ENCODE measurements at regions not wholly inside any gene's neighbourhood (a gene's known extent, or its start where the extent isn't known, plus 50 kb on each side); places are given as distances from the start of the nearest gene placed in this dataset.
"Not testable (repeated sequence)": the region's sequence is repeated elsewhere in the genome, so short reads cannot be mapped to it uniquely, and the experiment has no call there.

GRCh38 chr3:154842536-154842935 is 237.6 kb upstream of the MME start:
- H3K27ac Mint-ChIP-seq = no peak overlapping the region
- H3K27me3 Mint-ChIP-seq (ENCODE audit: insufficient read depth) = no peaks in the 10 kb centered on the region
- DNase-seq = no peak
- no peak overlapping the region for H3K4me3 Mint-ChIP-seq
- no peak for TF ChIP-seq CTCF (IDR thresholded peaks at IDR 0.05)
- H3K9me3 Mint-ChIP-seq = no peaks in the 10 kb centered on the region
- H3K4me1 Mint-ChIP-seq (ENCODE audit: low read depth) = no peaks in the 10 kb centered on the region
- no peaks in the 10 kb centered on the region for H3K36me3 Mint-ChIP-seq (ENCODE audit: low read depth)

GRCh38 chr3:154835639-154836038 is 244.5 kb upstream of the MME start:
- no peaks in the 10 kb centered on the region for H3K9me3 Mint-ChIP-seq
- DNase-seq = no peak

GRCh38 chr3:154834831-154835230 is 245.3 kb upstream of the MME start:
- not testable (repeated sequence) for H3K27ac Mint-ChIP-seq; H3K36me3 Mint-ChIP-seq (ENCODE audit: low read depth); H3K4me3 Mint-ChIP-seq; H3K4me1 Mint-ChIP-seq (ENCODE audit: low read depth); H3K9me3 Mint-ChIP-seq; DNase-seq; H3K27me3 Mint-ChIP-seq (ENCODE audit: insufficient read depth)

More at GRCh38 chr3:154835639-154836038, 244.5 kb upstream of the MME start:
- TF ChIP-seq CTCF (IDR thresholded peaks at IDR 0.05) = no peak
- H3K27me3 Mint-ChIP-seq (ENCODE audit: insufficient read depth) = no peaks in the 10 kb centered on the region
- H3K4me3 Mint-ChIP-seq = no peak overlapping the region
- no peaks in the 10 kb centered on the region for H3K36me3 Mint-ChIP-seq (ENCODE audit: low read depth)
- no peak overlapping the region for H3K27ac Mint-ChIP-seq
- no peaks in the 10 kb centered on the region for H3K4me1 Mint-ChIP-seq (ENCODE audit: low read depth)

- H3K9me3 Mint-ChIP-seq = no peaks in the 10 kb centered on the region
- no peak for TF ChIP-seq CTCF (IDR thresholded peaks at IDR 0.05)
- H3K36me3 Mint-ChIP-seq (ENCODE audit: low read depth) = no peaks in the 10 kb centered on the region
- no peaks in the 10 kb centered on the region for H3K27me3 Mint-ChIP-seq (ENCODE audit: insufficient read depth)
- H3K4me3 Mint-ChIP-seq = no peak overlapping the region
- H3K27ac Mint-ChIP-seq = no peak overlapping the region
- H3K4me1 Mint-ChIP-seq (ENCODE audit: low read depth) = no peaks in the 10 kb centered on the region
- no peak for DNase-seq
Measured at GRCh38 chr3:154829929-154830328, 250.2 kb upstream of the MME start.

- TF ChIP-seq CTCF (IDR thresholded peaks at IDR 0.05) = no peak
- H3K36me3 Mint-ChIP-seq (ENCODE audit: low read depth) = no peaks in the 10 kb centered on the region
- H3K4me3 Mint-ChIP-seq = no peak overlapping the region
- no peak overlapping the region for H3K27ac Mint-ChIP-seq
- 0 out of 2 replicates have a peak, but pooled peaks cover 1% of the 10 kb centered on the region for H3K27me3 Mint-ChIP-seq (ENCODE audit: insufficient read depth)
- no peak for DNase-seq
- H3K4me1 Mint-ChIP-seq (ENCODE audit: low read depth) = no peaks in the 10 kb centered on the region
- peaks cover 6% of the 10 kb centered on the region; the same call in 1 of the 2 replicates for H3K9me3 Mint-ChIP-seq
Measured at GRCh38 chr3:154819491-154819890, 260.6 kb upstream of the MME start.

- H3K27ac Mint-ChIP-seq = no peak overlapping the region
Measured at GRCh38 chr3:154818676-154819255, 261.4 kb upstream of the MME start.

GRCh38 chr3:154810017-154810416 is 270.1 kb upstream of the MME start:
- not testable (repeated sequence) for H3K27me3 Mint-ChIP-seq (ENCODE audit: insufficient read depth); H3K36me3 Mint-ChIP-seq (ENCODE audit: low read depth); H3K9me3 Mint-ChIP-seq; H3K4me3 Mint-ChIP-seq; H3K27ac Mint-ChIP-seq; H3K4me1 Mint-ChIP-seq (ENCODE audit: low read depth); DNase-seq

More at GRCh38 chr3:154818676-154819255, 261.4 kb upstream of the MME start:
- no peak for TF ChIP-seq CTCF (IDR thresholded peaks at IDR 0.05)
- no peaks in the 10 kb centered on the region for H3K36me3 Mint-ChIP-seq (ENCODE audit: low read depth)
- DNase-seq = no peak
- no peaks in the 10 kb centered on the region for H3K4me1 Mint-ChIP-seq (ENCODE audit: low read depth)
- 0 out of 2 replicates have a peak, but pooled peaks cover 1% of the 10 kb centered on the region for H3K27me3 Mint-ChIP-seq (ENCODE audit: insufficient read depth)
- H3K4me3 Mint-ChIP-seq = no peak overlapping the region
- peaks cover 6% of the 10 kb centered on the region; the same call in 1 of the 2 replicates for H3K9me3 Mint-ChIP-seq

Measured in HFFc6 (cell line).